ENCODE measurements at regions not wholly inside any gene's neighbourhood (a gene's known extent, or its start where the extent isn't known, plus 50 kb on each side); places are given as distances from the start of the nearest gene placed in this dataset.
"Not testable (repeated sequence)": the region's sequence is repeated elsewhere in the genome, so short reads cannot be mapped to it uniquely, and the experiment has no call there.

DNA sequence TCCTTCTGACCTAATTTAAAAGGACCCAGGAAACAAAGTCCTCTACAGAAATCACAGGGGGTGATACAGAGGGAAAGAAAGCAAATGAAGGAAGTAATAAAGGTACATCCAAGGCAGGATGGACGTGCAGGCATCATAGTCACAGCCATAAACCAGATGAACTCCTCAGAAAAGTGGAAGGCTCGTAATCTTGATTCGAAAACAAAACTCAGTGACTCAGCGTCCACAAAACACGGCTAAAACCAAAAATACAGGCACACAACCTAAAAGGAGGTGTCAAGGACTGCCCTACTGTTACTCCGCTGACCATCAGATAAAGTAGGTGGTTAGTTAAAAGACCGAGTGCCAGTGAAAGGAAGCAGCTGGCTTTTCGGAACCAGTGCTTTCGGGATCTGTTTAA is 81.5 kb downstream of the TRIM69 start:
- H3K4me2 ChIP-seq (replicated peaks; ENCODE audit: low read depth, low read length, poor library complexity, severe bottlenecking); H3K4me3 Mint-ChIP-seq; H3K27ac ChIP-seq (ENCODE audit: low read length in 2 of 2); H3K79me2 ChIP-seq (ENCODE audit: control insufficient read depth, insufficient read depth, low read length); intact Hi-C loops (cut with micrococcal nuclease); H3K27me3 ChIP-seq (replicated peaks in 1 of 4; ENCODE audit: control extremely low read depth in 1 of 4, control insufficient read depth in 3 of 4, insufficient read depth in 4 of 4, low read length in 3 of 4); H3K27me3 Mint-ChIP-seq; H3K9ac ChIP-seq (ENCODE audit: low read length); H3K36me3 ChIP-seq (replicated peaks in 1 of 2; ENCODE audit: control extremely low read depth in 1 of 2, control insufficient read depth in 1 of 2, extremely low read depth in 1 of 2, insufficient read depth in 2 of 2, low read length in 1 of 2); H4K20me1 ChIP-seq (ENCODE audit: control insufficient read depth, insufficient read depth, low read length, poor library complexity, severe bottlenecking); H3K9me3 ChIP-seq (ENCODE audit: control extremely low read depth in 1 of 3, control insufficient read depth in 2 of 3, insufficient read depth in 1 of 3, low read length in 2 of 3); H3K4me3 ChIP-seq (ENCODE audit: control extremely low read depth in 1 of 5, extremely low read depth in 1 of 5, insufficient read depth in 1 of 5, low read depth in 2 of 5, low read length in 4 of 5); H3K27ac Mint-ChIP-seq; H2AFZ ChIP-seq (ENCODE audit: insufficient read depth, low read depth, low read length, poor library complexity, severe bottlenecking); DNase-seq; POLR2A ChIA-PET; ATAC-seq (ENCODE audit: low read depth); H3K4me1 ChIP-seq (ENCODE audit: control insufficient read depth in 2 of 2, insufficient read depth in 2 of 2, low read length in 2 of 2); H3K4me1 Mint-ChIP-seq; CTCF ChIA-PET; H3K9me3 Mint-ChIP-seq (ENCODE audit: insufficient read depth): not testable (repeated sequence)
- no CpG with 5 or more reads among the region's 9 CpGs for WGBS (ENCODE audit: insufficient coverage)

GRCh38 chr15:44819331-44819987 is 83.1 kb downstream of the TRIM69 start:
- H3K9me3 ChIP-seq (ENCODE audit: control extremely low read depth in 1 of 3, control insufficient read depth in 2 of 3, insufficient read depth in 1 of 3, low read length in 2 of 3); H3K4me1 ChIP-seq (ENCODE audit: control insufficient read depth in 2 of 2, insufficient read depth in 2 of 2, low read length in 2 of 2); H3K27ac ChIP-seq (ENCODE audit: low read length in 2 of 2); H3K79me2 ChIP-seq (ENCODE audit: control insufficient read depth, insufficient read depth, low read length); H4K20me1 ChIP-seq (ENCODE audit: control insufficient read depth, insufficient read depth, low read length, poor library complexity, severe bottlenecking); DNase-seq; POLR2A ChIA-PET; H3K36me3 ChIP-seq (replicated peaks in 1 of 2; ENCODE audit: control extremely low read depth in 1 of 2, control insufficient read depth in 1 of 2, extremely low read depth in 1 of 2, insufficient read depth in 2 of 2, low read length in 1 of 2); ATAC-seq (ENCODE audit: low read depth); intact Hi-C loops (cut with micrococcal nuclease); H3K4me3 Mint-ChIP-seq; H3K27ac Mint-ChIP-seq; H3K27me3 ChIP-seq (replicated peaks in 1 of 4; ENCODE audit: control extremely low read depth in 1 of 4, control insufficient read depth in 3 of 4, insufficient read depth in 4 of 4, low read length in 3 of 4); CTCF ChIA-PET; H3K9ac ChIP-seq (ENCODE audit: low read length); H3K4me2 ChIP-seq (replicated peaks; ENCODE audit: low read depth, low read length, poor library complexity, severe bottlenecking); H3K27me3 Mint-ChIP-seq; H3K4me1 Mint-ChIP-seq; H2AFZ ChIP-seq (ENCODE audit: insufficient read depth, low read depth, low read length, poor library complexity, severe bottlenecking); H3K4me3 ChIP-seq (ENCODE audit: control extremely low read depth in 1 of 5, extremely low read depth in 1 of 5, insufficient read depth in 1 of 5, low read depth in 2 of 5, low read length in 4 of 5); H3K9me3 Mint-ChIP-seq (ENCODE audit: insufficient read depth): not testable (repeated sequence)
- WGBS (ENCODE audit: insufficient coverage): 97% methylated on average over 6 of the region's 9 CpGs

GRCh38 chr15:44820535-44820934 is 84.2 kb downstream of the TRIM69 start:
- H3K9ac ChIP-seq (ENCODE audit: low read length); H3K27ac ChIP-seq (ENCODE audit: low read length in 2 of 2); H4K20me1 ChIP-seq (ENCODE audit: control insufficient read depth, insufficient read depth, low read length, poor library complexity, severe bottlenecking); H3K4me1 Mint-ChIP-seq; CTCF ChIA-PET; H3K36me3 ChIP-seq (replicated peaks in 1 of 2; ENCODE audit: control extremely low read depth in 1 of 2, control insufficient read depth in 1 of 2, extremely low read depth in 1 of 2, insufficient read depth in 2 of 2, low read length in 1 of 2); H3K4me3 ChIP-seq (ENCODE audit: control extremely low read depth in 1 of 5, extremely low read depth in 1 of 5, insufficient read depth in 1 of 5, low read depth in 2 of 5, low read length in 4 of 5); H3K9me3 ChIP-seq (ENCODE audit: control extremely low read depth in 1 of 3, control insufficient read depth in 2 of 3, insufficient read depth in 1 of 3, low read length in 2 of 3); H3K79me2 ChIP-seq (ENCODE audit: control insufficient read depth, insufficient read depth, low read length); ATAC-seq (ENCODE audit: low read depth); POLR2A ChIA-PET; DNase-seq; H3K4me3 Mint-ChIP-seq; intact Hi-C loops (cut with micrococcal nuclease); H3K4me1 ChIP-seq (ENCODE audit: control insufficient read depth in 2 of 2, insufficient read depth in 2 of 2, low read length in 2 of 2); H2AFZ ChIP-seq (ENCODE audit: insufficient read depth, low read depth, low read length, poor library complexity, severe bottlenecking); H3K4me2 ChIP-seq (replicated peaks; ENCODE audit: low read depth, low read length, poor library complexity, severe bottlenecking); H3K27me3 Mint-ChIP-seq; H3K27me3 ChIP-seq (replicated peaks in 1 of 4; ENCODE audit: control extremely low read depth in 1 of 4, control insufficient read depth in 3 of 4, insufficient read depth in 4 of 4, low read length in 3 of 4); H3K27ac Mint-ChIP-seq; H3K9me3 Mint-ChIP-seq (ENCODE audit: insufficient read depth): not testable (repeated sequence)
- WGBS (ENCODE audit: insufficient coverage): no CpG with 5 or more reads among the region's 5 CpGs

GRCh38 chr15:44820967-44821366 is 84.6 kb downstream of the TRIM69 start:
- intact Hi-C loops (cut with micrococcal nuclease); H3K9me3 Mint-ChIP-seq (ENCODE audit: insufficient read depth); H3K4me1 ChIP-seq (ENCODE audit: control insufficient read depth in 2 of 2, insufficient read depth in 2 of 2, low read length in 2 of 2); H3K79me2 ChIP-seq (ENCODE audit: control insufficient read depth, insufficient read depth, low read length); H3K27ac ChIP-seq (ENCODE audit: low read length in 2 of 2); H3K4me2 ChIP-seq (replicated peaks; ENCODE audit: low read depth, low read length, poor library complexity, severe bottlenecking); H3K36me3 ChIP-seq (replicated peaks in 1 of 2; ENCODE audit: control extremely low read depth in 1 of 2, control insufficient read depth in 1 of 2, extremely low read depth in 1 of 2, insufficient read depth in 2 of 2, low read length in 1 of 2); H3K9me3 ChIP-seq (ENCODE audit: control extremely low read depth in 1 of 3, control insufficient read depth in 2 of 3, insufficient read depth in 1 of 3, low read length in 2 of 3); H3K4me1 Mint-ChIP-seq; H4K20me1 ChIP-seq (ENCODE audit: control insufficient read depth, insufficient read depth, low read length, poor library complexity, severe bottlenecking); H3K27me3 ChIP-seq (replicated peaks in 1 of 4; ENCODE audit: control extremely low read depth in 1 of 4, control insufficient read depth in 3 of 4, insufficient read depth in 4 of 4, low read length in 3 of 4); H3K4me3 Mint-ChIP-seq; CTCF ChIA-PET; H3K9ac ChIP-seq (ENCODE audit: low read length); POLR2A ChIA-PET; H3K27me3 Mint-ChIP-seq; H2AFZ ChIP-seq (ENCODE audit: insufficient read depth, low read depth, low read length, poor library complexity, severe bottlenecking); H3K27ac Mint-ChIP-seq; ATAC-seq (ENCODE audit: low read depth); H3K4me3 ChIP-seq (ENCODE audit: control extremely low read depth in 1 of 5, extremely low read depth in 1 of 5, insufficient read depth in 1 of 5, low read depth in 2 of 5, low read length in 4 of 5); DNase-seq: not testable (repeated sequence)
- WGBS (ENCODE audit: insufficient coverage): 93% methylated on average over 5 of the region's 5 CpGs

Measured in B cell (primary cell).